PC-9 (cell line): ENCODE measurements at regions not wholly inside any gene's neighbourhood (a gene's known extent, or its start where the extent isn't known, plus 50 kb on each side); places are given as distances from the start of the nearest gene placed in this dataset.

Experiments used
- BruUV-seq: library from RNA; stranded (reverse); fragments of 400-500 nt; replicated peaks from 2 replicates; lab custom pipeline; 2021; lab: Mats Ljungman, UMichigan
- CTCF ChIA-PET: fragments of 300-600 bp; sonication (Branson Sonifier 250); formaldehyde crosslinking; loops from one replicate; lab custom pipeline; 2022; ENCODE audit warnings: antibody characterized with exemption; lab: Charles Lee
- POLR2A ChIA-PET: fragments of 300-600 bp; sonication (Branson Sonifier 250); formaldehyde crosslinking; loops from one replicate; lab custom pipeline; 2022; ENCODE audit warnings: antibody characterized with exemption; ENCODE audit not compliant: unreplicated experiment; lab: Charles Lee
- DNase-seq, 2 experiments: peaks; one replicate each; pipeline versions ENCODE4 v3.0.0 to v3.0.0-alpha.2; 2015 to 2022; ENCODE audit warnings: mixed read lengths in 1 of 2
- H2AFZ ChIP-seq: fragments of 200-600 bp; sonication (generic); 2 replicates; pipeline ENCODE4 v1.8.1; 2017; ENCODE audit warnings: antibody characterized with exemption
- H3F3A ChIP-seq: fragments of 200-600 bp; sonication (generic); 2 replicates; pipeline ENCODE4 v1.8.1; 2017; ENCODE audit warnings: antibody characterized with exemption, mild to moderate bottlenecking, low read depth; ENCODE audit not compliant: insufficient read depth
- H3K27ac ChIP-seq: fragments of 200-600 bp; sonication (generic); 2 replicates; pipeline ENCODE4 v1.6.1; 2016; ENCODE audit warnings: mixed run types
- H3K27me3 ChIP-seq: fragments of 200-600 bp; sonication (generic); 2 replicates; pipeline ENCODE4 v1.6.1; 2016; ENCODE audit warnings: low read depth, mixed run types; ENCODE audit not compliant: insufficient read depth
- H3K36me3 ChIP-seq: fragments of 200-600 bp; sonication (generic); 2 replicates; pipeline ENCODE4 v1.6.1; 2016; ENCODE audit warnings: low read depth, mixed run types
- H3K4me1 ChIP-seq: fragments of 200-600 bp; sonication (generic); replicated peaks from 2 replicates; pipeline ENCODE4 v1.6.1; 2016; ENCODE audit warnings: mixed run types; ENCODE audit not compliant: insufficient read depth
- H3K4me2 ChIP-seq: fragments of 200-600 bp; sonication (generic); 2 replicates; pipeline ENCODE4 v1.6.1; 2017; ENCODE audit warnings: mixed run types
- H3K4me3 ChIP-seq: fragments of 200-600 bp; sonication (generic); 2 replicates; pipeline ENCODE4 v1.6.1; 2016; ENCODE audit warnings: mixed run types
- H3K79me2 ChIP-seq: fragments of 200-600 bp; sonication (generic); 2 replicates; pipeline ENCODE4 v1.6.1; 2017; ENCODE audit warnings: low read depth, mixed run types
- H3K9me2 ChIP-seq: fragments of 200-600 bp; sonication (generic); 2 replicates; pipeline ENCODE4 v1.8.1; 2017; ENCODE audit warnings: mild to moderate bottlenecking; ENCODE audit not compliant: insufficient read depth
- H3K9me3 ChIP-seq: fragments of 200-600 bp; sonication (generic); 2 replicates; pipeline ENCODE4 v1.8.1; 2016; ENCODE audit warnings: low read depth; ENCODE audit not compliant: insufficient read depth
- H4K20me1 ChIP-seq: fragments of 200-600 bp; sonication (generic); 2 replicates; pipeline ENCODE4 v1.8.1; 2017; ENCODE audit not compliant: insufficient read depth
- CTCF ChIP-seq: fragments of 200-600 bp; sonication (generic); conservative IDR thresholded peaks from 2 replicates; pipeline ENCODE4 v1.6.1; 2017; ENCODE audit warnings: mixed run types, antibody characterized with exemption, mild to moderate bottlenecking, moderate library complexity
- EZH2 ChIP-seq: fragments of 200-600 bp; sonication (generic); IDR thresholded peaks from 2 replicates; pipeline ENCODE4 v1.8.0; 2017; ENCODE audit warnings: antibody characterized with exemption, low read depth
- intact Hi-C: fragments of 100-400 bp; cut with micrococcal nuclease; formaldehyde crosslinking; loops from one replicate; pipeline ENCODE4 v1.10.0; 2022; ENCODE audit not compliant: unreplicated experiment

DNA sequence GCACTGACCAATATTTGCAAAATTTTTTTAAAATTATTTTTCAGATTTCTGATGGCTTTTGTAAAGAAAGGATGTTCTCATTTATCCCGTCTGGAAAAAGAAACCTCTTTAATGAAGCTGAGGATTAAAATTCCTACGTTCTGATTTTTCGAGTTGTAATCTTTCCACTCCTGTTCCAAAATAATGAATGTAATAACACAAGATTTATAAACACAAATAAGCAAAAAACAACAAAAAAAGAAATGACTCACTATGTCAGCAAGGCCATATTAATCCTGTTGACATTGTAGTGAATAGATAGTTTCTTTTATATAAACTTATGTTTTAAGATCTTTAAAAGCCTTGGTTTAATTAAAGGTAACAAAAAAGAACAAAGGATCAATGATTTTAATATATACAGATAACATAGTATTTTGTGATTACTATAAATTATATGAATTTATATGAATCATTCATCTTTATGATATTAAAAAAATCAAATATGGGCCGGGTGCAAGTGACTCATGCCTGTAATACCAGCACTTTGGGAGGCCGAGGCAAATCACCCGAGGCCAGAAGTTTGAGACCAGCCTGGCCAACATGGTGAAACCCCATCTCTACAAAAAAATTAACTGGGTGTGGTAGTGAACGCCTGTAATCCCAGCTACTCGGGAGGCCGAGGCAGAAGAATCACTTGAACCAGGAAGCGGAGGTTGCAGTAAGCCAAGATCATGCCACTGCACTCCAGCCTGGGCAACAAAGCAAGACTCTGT lies 336.6 kb upstream of the DAB2 start:
- H3K4me2 ChIP-seq: no peak overlapping the region
- H3K9me2 ChIP-seq: no peaks in the 10 kb centered on the region
- H3K9me3 ChIP-seq: no peaks in the 10 kb centered on the region
- no peaks in the 10 kb centered on the region for H3K36me3 ChIP-seq
- H3K27me3 ChIP-seq: no peaks in the 10 kb centered on the region
- H2AFZ ChIP-seq: no peak overlapping the region
- no peak overlapping the region for H3K4me3 ChIP-seq
- no peaks in the 10 kb centered on the region for H4K20me1 ChIP-seq
- ChIA-PET POLR2A (interaction anchor here (0.6 to 0.7 kb wide), 2 partner anchors 44 to 153 kb away, joined by 3 read pairs; no protein-coding TSS in a partner anchor), CTCF (no interaction called here)
- intact Hi-C loops: no loop called here
- peaks cover 4% of the 10 kb centered on the region for H3K4me1 ChIP-seq
- H3K79me2 ChIP-seq: no peaks in the 10 kb centered on the region
- H3K27ac ChIP-seq: no peak overlapping the region
- DNase-seq: no peak
- BruUV-seq: no TSS peak
- H3F3A ChIP-seq: peaks cover 2% of the 10 kb centered on the region; the same call in 1 of the 2 replicates
- TF ChIP-seq CTCF (no peak), EZH2 (no peak)

DNA sequence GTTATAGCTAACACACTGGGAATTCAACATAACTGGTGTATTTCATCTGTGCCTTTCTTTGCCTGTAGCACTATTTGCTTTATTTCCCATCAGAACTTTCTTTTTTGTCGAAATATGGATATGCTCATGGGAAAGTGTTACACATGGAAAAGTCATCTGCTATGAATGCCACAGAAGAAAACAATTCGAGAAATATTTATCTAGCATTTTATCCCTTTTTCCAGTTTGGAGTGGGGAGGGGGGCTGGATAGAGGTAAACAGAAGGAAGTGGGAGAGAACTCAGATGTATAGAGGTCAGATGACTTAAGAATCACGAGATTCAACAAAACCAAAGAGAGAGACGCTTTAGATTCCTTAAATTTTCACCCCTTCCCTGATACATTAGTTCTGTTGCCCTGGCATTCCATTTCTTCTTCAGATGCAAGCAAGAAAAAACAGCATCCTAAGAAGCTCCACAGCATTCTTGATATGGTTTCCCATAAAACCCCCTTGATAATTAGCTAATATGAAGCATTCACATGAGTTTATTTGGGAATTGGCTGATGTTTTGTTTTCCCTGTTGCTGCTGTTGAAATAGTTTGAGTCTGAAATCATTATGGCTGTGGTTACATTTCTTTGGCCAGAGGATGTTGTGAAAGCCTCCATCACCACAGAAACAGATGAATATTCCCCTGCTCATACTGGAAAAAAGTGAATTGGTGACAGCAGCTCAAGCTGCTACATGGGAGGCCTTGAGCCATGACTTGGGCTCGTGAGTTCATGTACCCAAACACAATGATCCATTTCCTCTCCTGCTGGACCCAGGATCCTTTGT lies 335.8 kb upstream of the DAB2 start:
- Histone ChIP-seq H3K36me3 (no peaks in the 10 kb centered on the region), H3K4me1 (peaks cover 11% of the 10 kb centered on the region), H3K27me3 (no peaks in the 10 kb centered on the region), H3K27ac (no peak overlapping the region), H3K4me2 (no peak overlapping the region), H2AFZ (0 out of 2 replicates have a peak overlapping the region, but pooled peaks have one; percentile 24), H3F3A (peaks cover 10% of the 10 kb centered on the region; the same call in 1 of the 2 replicates), H4K20me1 (no peaks in the 10 kb centered on the region), H3K9me3 (no peaks in the 10 kb centered on the region), H3K4me3 (no peak overlapping the region), H3K9me2 (no peaks in the 10 kb centered on the region), H3K79me2 (no peaks in the 10 kb centered on the region)
- CTCF ChIA-PET: no interaction called here
- DNase-seq: no peak
- BruUV-seq: no TSS peak
- TF ChIP-seq CTCF: no peak
- no peak for TF ChIP-seq EZH2
- intact Hi-C loops: no loop called here
- POLR2A ChIA-PET: interaction anchor here (0.6 to 0.7 kb wide), 2 partner anchors 45 to 154 kb away, joined by 3 read pairs; no protein-coding TSS in a partner anchor

- H3K4me2 ChIP-seq: no peak overlapping the region
- no peak for TF ChIP-seq EZH2
- peaks cover 14% of the 10 kb centered on the region for H3K4me1 ChIP-seq
- H3K4me3 ChIP-seq: no peak overlapping the region
- no peaks in the 10 kb centered on the region for H3K9me2 ChIP-seq
- POLR2A ChIA-PET: no interaction called here
- no TSS peak for BruUV-seq
- DNase-seq: no peak
- H2AFZ ChIP-seq: no peak overlapping the region
- no peaks in the 10 kb centered on the region for H3K79me2 ChIP-seq
- intact Hi-C loops: loop anchor here (5.0 kb wide), 1 partner anchor 918 kb away; the partner anchor contains the start of gene PTGER4
- CTCF ChIA-PET: no interaction called here
- no peak overlapping the region for H3K27ac ChIP-seq
- no peaks in the 10 kb centered on the region for H3K27me3 ChIP-seq
- H3F3A ChIP-seq: peaks cover 10% of the 10 kb centered on the region; the same call in 1 of the 2 replicates
- no peaks in the 10 kb centered on the region for H3K36me3 ChIP-seq
- H4K20me1 ChIP-seq: no peaks in the 10 kb centered on the region
- H3K9me3 ChIP-seq: no peaks in the 10 kb centered on the region
Measured at GRCh38 chr5:39759701-39760100, 334.9 kb upstream of the DAB2 start.
